COR-L47 (cell line): ENCODE measurements at regions not wholly inside any gene's neighbourhood (a gene's known extent, or its start where the extent isn't known, plus 50 kb on each side); places are given as distances from the start of the nearest gene placed in this dataset.
"Not testable (repeated sequence)": the region's sequence is repeated elsewhere in the genome, so short reads cannot be mapped to it uniquely, and the experiment has no call there.

Experiments used
- DNase-seq: peaks from one replicate; lab custom pipeline; 2025; lab: John Stamatoyannopoulos, UW

- DNase-seq = no peak
Measured at GRCh38 chr2:161480123-161480522, 64.0 kb downstream of the TBR1 start.

DNA sequence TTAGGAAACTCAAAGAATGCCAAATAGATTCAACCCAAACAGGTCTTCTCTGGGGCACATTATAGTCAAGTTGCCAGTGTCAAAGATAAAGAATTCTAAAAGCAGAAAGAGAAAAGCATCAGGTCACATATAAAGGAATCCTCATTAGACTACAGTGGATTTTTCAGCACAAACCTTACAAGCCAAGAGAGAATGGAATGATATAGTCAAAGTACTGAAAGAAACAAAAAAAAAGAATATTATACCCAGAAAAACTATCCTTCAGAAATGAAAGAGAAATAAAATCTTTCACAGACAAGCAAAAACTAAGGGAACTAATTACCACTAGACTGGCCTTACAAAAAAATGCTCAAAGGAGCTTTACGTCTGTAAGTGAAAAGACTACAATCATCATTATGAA, 65.5 kb downstream of the TBR1 start:
- no peak for DNase-seq

GRCh38 chr2:161484061-161484460, 68.0 kb downstream of the TBR1 start:
- DNase-seq = no peak

DNA sequence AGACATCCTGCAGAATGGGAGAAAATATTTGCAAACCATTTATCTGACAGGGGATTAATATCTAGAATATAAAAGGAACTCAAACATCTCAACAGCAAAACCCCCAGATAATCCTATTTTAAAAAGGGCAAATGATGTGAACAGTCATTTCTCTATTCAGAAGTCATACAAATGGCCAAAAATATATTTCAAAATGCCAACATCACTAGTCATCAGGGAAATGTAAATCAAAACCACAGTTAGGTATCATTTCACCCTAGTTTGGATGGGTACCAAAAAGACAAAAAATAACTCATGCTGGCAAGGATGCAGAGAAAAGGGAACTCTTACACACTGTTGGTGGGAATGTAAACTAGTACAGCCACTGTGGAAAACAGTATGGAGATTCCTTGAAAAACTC, 70.0 kb downstream of the TBR1 start:
- DNase-seq = no peak

GRCh38 chr2:161488131-161488699, 72.1 kb downstream of the TBR1 start:
- no peak for DNase-seq

- no peak for DNase-seq
Measured at GRCh38 chr2:161488879-161489278, 72.8 kb downstream of the TBR1 start.

- DNase-seq = not testable (repeated sequence)
Measured at GRCh38 chr2:161500892-161501610, 85.0 kb downstream of the TBR1 start.

DNA sequence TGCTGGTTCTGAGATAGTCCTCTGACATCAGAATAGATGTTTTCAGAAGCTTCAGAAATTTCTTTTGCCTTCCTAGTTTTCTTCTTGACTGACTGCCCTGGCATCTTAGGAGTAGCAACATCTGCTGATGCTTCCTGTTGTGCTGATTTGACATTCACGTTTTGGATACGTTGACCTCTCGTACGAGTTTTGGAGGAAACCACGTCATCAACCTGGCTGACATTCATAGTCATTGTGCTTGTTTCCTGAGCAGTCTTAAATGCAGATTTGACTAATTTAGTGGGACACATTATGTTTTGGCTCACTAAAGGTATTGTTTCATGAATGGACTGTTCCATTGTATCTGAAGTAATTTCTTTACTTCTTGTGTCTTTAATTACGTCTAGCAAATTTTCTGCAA, 86.2 kb downstream of the TBR1 start:
- DNase-seq = not testable (repeated sequence)

GRCh38 chr2:161504628-161505289, 88.7 kb downstream of the TBR1 start:
- DNase-seq = peak; percentile 3

DNA sequence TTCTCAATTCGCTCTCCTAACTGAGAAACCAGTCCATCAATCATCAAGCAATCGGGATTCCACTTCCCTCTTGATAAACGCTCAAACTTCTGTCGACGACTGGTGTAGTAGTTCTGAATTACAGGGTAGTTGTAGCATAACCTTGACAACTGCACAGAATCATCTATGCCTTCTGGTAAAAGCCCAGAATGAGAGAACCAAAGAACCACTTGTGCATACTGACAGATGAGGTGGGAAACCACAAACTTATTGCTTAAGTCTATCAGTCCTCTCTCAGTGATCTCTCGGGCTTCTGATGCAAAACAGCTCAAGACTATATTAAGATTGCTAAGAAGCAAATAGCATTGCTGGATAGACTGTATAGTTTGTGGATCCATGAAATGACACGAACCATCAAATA, 89.4 kb downstream of the TBR1 start:
- DNase-seq = not testable (repeated sequence)

DNA sequence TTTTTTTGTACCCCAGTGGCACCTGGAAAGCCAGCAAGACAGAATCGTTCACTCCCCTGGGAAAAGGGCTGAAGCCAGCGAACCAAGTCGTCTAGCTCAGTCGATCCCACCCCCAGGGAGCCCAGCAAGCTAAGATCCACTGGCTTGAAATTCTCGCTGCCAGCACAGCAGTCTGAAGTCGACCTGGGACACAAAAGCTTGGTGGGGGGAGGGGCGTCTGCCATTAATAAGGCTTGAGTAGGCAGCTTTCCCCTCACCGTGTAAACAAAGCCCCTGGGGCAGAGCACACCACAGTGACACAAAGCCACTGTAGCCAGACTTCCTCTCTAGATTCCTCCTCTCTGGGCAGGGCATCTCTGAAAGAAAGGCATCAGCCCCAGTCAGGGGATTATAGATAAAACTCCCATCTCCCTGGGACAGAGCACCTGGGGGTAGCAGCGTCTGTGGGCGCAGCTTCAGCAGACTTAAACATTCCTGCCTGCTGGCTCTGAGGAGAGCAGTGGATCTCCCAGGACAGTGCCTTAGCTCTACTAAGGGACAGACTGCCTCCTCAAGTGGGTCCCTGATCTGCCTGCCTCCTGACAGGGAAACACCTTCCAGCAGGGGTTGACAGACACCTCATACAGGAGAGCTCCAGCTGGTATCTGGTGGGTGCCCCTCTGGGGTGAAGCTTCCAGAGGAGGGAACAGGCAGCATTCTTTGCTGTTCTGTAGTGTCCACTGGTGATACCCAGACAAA, 97.4 kb downstream of the TBR1 start:
- not testable (repeated sequence) for DNase-seq

DNA sequence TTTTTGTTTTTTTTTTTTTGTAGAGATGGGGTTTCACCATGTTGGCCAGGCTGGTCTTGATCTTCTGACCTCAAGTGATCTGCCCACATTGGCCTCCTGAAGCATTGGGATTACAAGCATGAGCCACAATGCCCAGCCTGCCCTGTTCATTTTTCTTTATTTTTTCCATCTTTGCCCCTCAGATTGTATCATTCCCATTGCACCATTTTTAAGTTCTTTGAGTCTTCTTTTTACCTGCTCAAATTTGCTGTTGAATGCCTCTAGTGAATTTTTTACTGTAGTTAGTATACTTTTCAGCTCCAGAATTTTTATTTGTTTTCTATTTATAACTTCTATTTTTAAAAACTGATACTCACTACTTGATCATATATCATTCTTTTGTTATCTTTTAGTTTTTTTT, 101.4 kb upstream of the SLC4A10 start:
- DNase-seq = no peak

DNA sequence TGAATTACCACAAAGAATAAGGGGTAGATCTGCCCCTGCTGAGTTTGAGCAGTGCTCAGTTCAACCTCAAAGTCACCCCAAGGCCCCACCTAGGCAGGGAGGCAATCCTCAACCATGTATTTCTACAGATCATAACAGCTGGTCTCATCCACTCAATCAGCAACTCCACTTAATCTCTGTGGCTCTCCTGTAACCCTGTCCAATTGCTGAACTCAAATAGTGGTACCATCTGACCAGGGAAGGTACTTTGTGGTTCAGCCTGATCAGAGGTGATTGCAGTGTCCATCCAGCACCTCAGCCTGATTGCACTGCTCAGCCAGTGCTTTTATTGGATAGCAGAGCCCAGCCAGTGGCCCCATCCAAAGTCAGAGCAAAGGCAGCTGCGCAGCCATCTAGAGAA, 91.0 kb upstream of the SLC4A10 start:
- no peak for DNase-seq

DNA sequence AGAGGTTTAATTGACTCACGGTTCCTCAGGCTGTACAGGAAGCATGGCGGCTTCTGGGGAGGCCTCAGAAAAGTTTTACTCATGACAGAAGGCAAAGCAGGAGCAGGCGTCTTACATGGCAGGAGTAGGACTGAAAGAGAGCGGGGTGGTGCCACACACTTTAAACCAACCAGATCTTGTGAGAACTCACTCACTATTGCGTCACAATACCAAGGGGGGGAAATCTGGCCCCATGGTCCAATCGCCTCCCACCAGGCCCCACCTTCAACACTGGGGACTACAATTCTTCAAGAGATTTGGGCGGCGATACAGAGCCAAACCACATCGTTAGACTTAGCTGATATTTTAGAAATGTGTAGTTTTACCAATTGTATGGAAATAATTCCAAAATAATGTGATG, 77.6 kb upstream of the SLC4A10 start:
- DNase-seq = no peak

DNA sequence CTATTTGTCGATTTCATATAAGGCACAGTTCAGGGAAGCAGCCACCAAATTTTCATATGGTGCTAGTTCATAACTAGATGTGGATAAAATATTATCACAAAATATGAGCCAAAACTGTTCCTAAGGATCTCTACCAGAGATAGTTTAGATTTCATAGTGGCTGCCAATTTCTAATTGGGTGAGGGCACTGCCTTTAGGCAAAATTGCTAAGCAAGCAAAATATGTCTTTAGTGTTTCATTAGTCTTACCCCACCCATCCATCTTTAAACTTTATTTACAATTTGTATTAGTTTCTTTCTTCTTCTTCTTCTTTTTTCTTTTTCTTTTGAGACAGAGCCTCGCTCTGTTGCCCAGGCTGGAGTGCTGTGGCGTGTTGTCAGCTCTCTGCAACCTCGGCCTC, 77.1 kb upstream of the SLC4A10 start:
- no peak for DNase-seq

DNA sequence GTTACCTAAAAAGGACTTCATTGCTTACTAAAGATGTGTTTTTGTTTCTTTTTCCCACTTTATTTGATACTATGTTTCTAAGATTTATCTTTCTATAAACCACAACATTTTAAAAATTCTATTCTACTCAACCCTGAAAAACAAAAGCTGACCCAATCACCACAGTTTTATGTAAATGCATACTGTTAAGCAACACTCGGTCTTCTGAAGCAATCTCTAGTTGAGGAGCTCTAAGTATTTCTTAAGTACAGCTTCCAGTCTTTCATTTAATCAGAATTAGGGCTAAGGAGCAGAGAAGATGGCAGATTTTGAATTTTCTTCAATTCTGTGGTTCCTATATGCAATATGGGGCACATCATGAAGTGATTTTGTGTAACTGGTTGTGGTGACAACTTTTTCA, 72.2 kb upstream of the SLC4A10 start:
- DNase-seq = no peak

DNA sequence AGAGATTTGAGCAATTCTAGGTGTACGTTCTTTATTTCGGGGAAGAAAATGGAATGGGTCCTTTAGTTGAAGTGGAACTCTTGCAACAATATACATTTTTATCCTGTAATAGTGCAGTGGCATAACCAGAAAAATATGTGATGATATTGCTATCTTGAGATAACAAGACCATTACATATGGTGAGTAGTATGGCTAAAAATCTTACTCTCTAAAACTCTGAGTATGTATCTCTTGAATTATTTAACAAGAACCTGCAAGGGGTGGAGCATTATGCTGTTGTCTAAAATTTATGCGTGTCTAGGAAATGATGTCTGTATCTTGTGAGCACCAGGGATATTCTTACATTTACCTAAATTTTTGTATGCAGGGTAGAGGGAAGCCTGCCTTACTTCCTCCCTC, 68.4 kb upstream of the SLC4A10 start:
- no peak for DNase-seq

GRCh38 chr2:161556440-161556839, 67.8 kb upstream of the SLC4A10 start:
- DNase-seq = no peak

- DNase-seq = no peak
Measured at GRCh38 chr2:161557538-161557937, 66.7 kb upstream of the SLC4A10 start.

GRCh38 chr2:161564906-161565305, 59.3 kb upstream of the SLC4A10 start:
- DNase-seq = no peak

DNA sequence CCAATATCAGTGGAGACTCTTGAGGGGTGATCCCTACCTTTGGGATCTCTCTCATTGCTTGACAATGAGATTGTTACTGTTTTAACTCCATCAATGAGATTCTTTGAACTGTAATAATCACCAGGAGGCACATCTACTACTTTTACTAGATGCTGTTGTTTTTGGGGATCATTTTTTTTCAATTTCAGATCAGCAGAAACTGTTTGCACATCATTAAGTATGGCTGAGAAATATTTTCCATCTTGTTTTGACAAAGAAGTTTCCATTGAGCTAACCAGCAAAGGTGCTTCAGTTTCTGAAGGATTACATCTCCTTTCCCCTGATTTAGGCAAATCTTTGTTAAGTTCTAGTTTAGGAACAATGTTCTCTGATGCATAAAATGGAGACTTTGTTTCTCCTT, 54.8 kb upstream of the SLC4A10 start:
- no peak for DNase-seq

- no peak for DNase-seq
Measured at GRCh38 chr2:161570424-161571050, 53.7 kb upstream of the SLC4A10 start.
